SJCRH30 (cell line): ENCODE measurements at regions not wholly inside any gene's neighbourhood (a gene's known extent, or its start where the extent isn't known, plus 50 kb on each side); places are given as distances from the start of the nearest gene placed in this dataset.

ENCODE experiments used
- DNase-seq, 2 experiments: peaks; one replicate each; pipeline ENCODE4 v3.0.0-alpha.2; 2015 to 2020
- H3K27ac ChIP-seq: fragments of 250-450 bp; sonication (Bioruptor Pico); 2 replicates; pipeline ENCODE4 v1.5.1; 2020; ENCODE audit warnings: mild to moderate bottlenecking, moderate library complexity
- H3K27me3 ChIP-seq: fragments of 250-450 bp; sonication (Bioruptor Pico); 2 replicates; pipeline ENCODE4 v1.5.1; 2020; ENCODE audit warnings: mild to moderate bottlenecking, moderate library complexity
- H3K36me3 ChIP-seq: fragments of 250-450 bp; sonication (Bioruptor Pico); 2 replicates; pipeline ENCODE4 v1.5.1; 2020; ENCODE audit warnings: mild to moderate bottlenecking, moderate library complexity
- H3K4me1 ChIP-seq: fragments of 250-450 bp; sonication (Bioruptor Pico); 2 replicates; pipeline ENCODE4 v1.5.1; 2020; ENCODE audit warnings: mild to moderate bottlenecking, moderate library complexity
- H3K4me3 ChIP-seq: fragments of 250-450 bp; sonication (Bioruptor Pico); 2 replicates; pipeline ENCODE4 v1.5.1; 2020; ENCODE audit warnings: mild to moderate bottlenecking, moderate library complexity
- H3K9me3 ChIP-seq: fragments of 250-450 bp; sonication (Bioruptor Pico); replicated peaks from 2 replicates; pipeline ENCODE4 v1.5.1; 2020; ENCODE audit warnings: mild to moderate bottlenecking, moderate library complexity

DNA sequence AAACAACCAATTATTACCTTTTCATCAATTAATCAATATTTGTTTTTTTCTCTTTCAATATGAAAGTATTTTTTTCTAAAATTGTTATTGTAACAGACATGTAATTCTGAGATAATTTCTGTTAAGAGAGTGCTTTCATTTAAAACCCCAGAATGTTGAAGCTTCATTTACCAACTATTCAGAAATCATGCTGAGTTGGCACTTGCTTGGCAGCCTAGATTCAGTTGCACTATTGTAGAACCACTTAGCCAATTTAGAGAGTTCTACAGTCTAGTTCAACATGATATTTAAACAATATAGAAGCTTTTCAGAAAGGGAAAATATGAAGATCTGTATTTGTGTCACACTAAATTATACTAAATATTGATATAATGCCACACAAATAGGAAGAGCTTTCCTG is 56.1 kb upstream of the NKAIN2 start:
- Histone ChIP-seq H3K27me3 (no peaks in the 10 kb centered on the region), H3K9me3 (no peaks in the 10 kb centered on the region), H3K4me1 (no peaks in the 10 kb centered on the region), H3K4me3 (no peak overlapping the region), H3K36me3 (no peaks in the 10 kb centered on the region), H3K27ac (no peak overlapping the region)
- DNase-seq: no peak

DNA sequence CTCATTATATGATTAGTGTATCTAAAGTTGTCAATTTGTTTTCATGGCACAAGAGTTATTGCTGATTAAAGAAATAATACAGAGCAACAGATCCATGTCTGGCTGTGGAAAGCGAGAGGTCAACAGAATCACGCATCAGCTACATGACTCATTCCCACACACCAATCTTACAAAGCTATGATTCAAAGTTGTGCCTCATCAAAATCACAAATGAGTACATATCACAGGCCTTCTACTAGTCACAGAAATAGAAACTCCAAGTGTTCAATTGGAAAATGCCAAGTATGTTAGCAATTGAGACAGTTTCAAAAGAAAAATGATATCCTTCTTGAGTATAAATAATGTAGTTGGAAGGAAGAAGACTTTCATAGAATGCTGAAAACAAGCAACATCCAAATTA is 57.8 kb upstream of the NKAIN2 start:
- no peaks in the 10 kb centered on the region for H3K36me3 ChIP-seq
- H3K4me3 ChIP-seq: no peak overlapping the region
- H3K27ac ChIP-seq: no peak overlapping the region
- no peaks in the 10 kb centered on the region for H3K4me1 ChIP-seq
- DNase-seq: no peak
- no peaks in the 10 kb centered on the region for H3K9me3 ChIP-seq
- H3K27me3 ChIP-seq: no peaks in the 10 kb centered on the region

DNA sequence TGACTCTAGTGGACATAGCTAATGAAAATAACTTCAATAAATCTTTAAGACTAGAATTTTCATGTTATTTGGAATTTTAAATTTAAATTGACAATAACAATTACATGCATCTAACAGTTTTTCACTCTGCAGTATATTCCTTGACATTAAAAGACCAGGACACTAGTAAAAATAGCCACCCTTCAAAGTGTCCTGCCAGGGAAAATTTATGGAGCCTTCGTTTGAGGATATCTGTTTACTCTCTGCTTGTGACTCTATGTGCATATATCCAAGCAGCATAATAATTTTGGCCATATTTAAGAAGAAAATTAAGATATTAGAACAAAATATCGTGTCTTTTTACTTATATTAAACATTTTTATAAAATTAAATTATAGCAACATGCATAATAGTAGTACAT is 58.8 kb upstream of the NKAIN2 start:
- DNase-seq: no peak
- Histone ChIP-seq H3K4me3 (no peak overlapping the region), H3K9me3 (no peaks in the 10 kb centered on the region), H3K27me3 (no peaks in the 10 kb centered on the region), H3K36me3 (no peaks in the 10 kb centered on the region), H3K27ac (no peak overlapping the region), H3K4me1 (no peaks in the 10 kb centered on the region)

GRCh38 chr6:123742626-123743025 is 61.0 kb upstream of the NKAIN2 start:
- H3K27ac ChIP-seq: no peak overlapping the region
- no peaks in the 10 kb centered on the region for H3K36me3 ChIP-seq
- no peaks in the 10 kb centered on the region for H3K27me3 ChIP-seq
- no peak overlapping the region for H3K4me3 ChIP-seq
- no peaks in the 10 kb centered on the region for H3K4me1 ChIP-seq
- no peak for DNase-seq
- H3K9me3 ChIP-seq: no peaks in the 10 kb centered on the region

DNA sequence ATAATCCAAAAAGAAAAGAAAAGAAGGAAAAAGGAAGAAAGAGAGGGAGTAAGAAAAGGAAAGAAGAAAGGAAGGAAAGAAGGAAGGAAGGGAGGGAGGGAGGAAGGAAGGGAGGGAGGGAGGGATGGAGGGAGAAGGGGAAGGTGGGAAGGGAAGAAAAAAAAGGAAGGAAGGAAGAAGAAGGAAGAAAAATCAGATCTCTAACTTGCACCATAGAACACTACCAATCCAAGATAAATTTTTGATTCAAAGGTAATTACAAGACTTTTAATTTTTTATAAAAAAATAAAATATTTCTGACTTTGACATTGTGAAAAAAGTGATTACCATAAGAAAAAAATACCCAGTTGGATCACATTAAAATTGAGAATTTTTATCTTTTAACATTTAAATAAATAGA is 70.5 kb upstream of the NKAIN2 start:
- Histone ChIP-seq H3K4me1 (no peaks in the 10 kb centered on the region), H3K27me3 (no peaks in the 10 kb centered on the region), H3K4me3 (no peak overlapping the region), H3K36me3 (no peaks in the 10 kb centered on the region), H3K9me3 (no peaks in the 10 kb centered on the region; the same call in 1 of the 2 replicates), H3K27ac (no peak overlapping the region)
- DNase-seq: no peak

DNA sequence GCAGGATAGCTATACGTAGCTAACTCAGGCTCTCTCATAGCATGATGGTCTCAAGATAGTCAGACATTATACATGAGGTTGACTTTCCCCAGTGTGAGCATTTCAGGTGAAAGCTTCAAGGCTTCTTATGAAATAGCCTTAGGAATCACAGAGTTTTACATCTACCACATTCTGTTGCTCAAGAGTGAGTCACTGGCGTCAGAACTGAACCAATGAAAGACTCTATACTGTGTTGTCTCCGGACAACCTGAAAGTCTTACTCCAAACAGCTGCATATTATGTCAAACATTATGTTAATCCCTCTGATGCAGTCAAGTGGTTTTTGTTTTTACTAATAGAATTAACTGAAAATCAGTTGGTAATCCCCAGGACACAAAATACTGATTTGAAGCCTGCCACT is 79.8 kb upstream of the TRDN start:
- Histone ChIP-seq H3K36me3 (no peaks in the 10 kb centered on the region), H3K27ac (no peak overlapping the region), H3K4me3 (no peak overlapping the region), H3K27me3 (no peaks in the 10 kb centered on the region), H3K4me1 (no peaks in the 10 kb centered on the region), H3K9me3 (no peaks in the 10 kb centered on the region)
- no peak for DNase-seq

DNA sequence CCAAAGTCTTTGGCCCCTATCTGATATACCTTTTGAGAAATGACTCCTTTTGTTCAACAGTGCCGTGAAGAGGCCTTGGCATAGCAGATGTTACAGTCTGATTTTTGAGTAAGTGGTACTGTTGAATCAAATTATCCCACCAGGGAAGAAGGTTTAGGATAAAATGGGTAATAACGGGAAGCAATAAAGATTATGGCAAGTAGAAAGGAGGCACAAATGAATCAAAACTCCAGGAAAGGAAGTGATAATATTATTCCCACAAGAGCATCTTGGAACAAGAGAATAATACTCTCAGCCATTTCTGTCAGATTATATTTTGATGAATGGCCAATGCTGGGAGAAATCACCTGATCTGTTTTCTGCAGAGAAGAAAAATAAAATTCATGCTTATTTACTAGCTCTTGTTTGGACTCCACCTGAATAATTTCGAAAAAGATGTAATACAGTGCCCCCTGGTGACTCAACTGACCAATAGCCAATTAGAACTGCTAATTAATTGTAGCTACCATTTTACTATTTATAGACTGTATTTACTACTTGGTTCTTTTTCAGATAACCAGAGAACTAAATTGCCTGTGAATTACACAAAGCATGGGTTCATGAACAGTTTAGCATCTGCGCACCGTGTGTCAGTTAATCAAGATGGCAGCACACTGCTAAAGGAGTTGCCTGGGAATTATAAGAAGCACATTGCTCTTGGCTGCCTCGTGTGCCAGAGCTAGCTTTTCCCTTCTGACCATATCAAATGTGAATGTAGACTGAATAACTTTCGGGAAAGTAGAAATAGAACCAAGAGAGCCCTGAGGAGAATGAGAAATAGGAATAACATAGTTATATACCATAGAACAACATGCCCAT is 78.5 kb upstream of the TRDN start:
- no peak overlapping the region for H3K27ac ChIP-seq
- peak; percentile 4 to 48 for DNase-seq
- H3K9me3 ChIP-seq: no peaks in the 10 kb centered on the region
- no peaks in the 10 kb centered on the region for H3K36me3 ChIP-seq
- no peaks in the 10 kb centered on the region for H3K27me3 ChIP-seq
- no peak overlapping the region for H3K4me3 ChIP-seq
- no peaks in the 10 kb centered on the region for H3K4me1 ChIP-seq

DNA sequence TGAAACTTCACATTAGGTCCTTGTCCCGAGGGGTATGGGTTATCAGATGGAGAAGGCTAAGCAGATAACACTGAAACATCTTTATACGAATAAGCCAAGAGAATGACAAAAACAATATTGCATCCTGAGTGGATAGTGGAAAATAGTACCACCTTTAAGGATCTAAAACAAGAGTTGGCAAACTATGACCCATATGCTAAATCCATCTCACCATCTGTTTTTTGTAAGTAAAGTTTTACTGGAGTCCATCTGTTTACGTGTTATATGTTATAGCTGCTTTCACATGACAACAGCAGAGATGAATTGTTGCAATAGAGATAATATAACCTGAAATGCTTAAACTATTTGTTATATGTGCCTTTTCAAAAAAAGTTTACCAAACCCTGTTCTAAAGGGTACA is 76.1 kb upstream of the TRDN start:
- H3K4me3 ChIP-seq: no peak overlapping the region
- no peaks in the 10 kb centered on the region for H3K4me1 ChIP-seq
- no peaks in the 10 kb centered on the region for H3K36me3 ChIP-seq
- DNase-seq: no peak
- no peaks in the 10 kb centered on the region for H3K9me3 ChIP-seq
- H3K27me3 ChIP-seq: no peaks in the 10 kb centered on the region
- H3K27ac ChIP-seq: no peak overlapping the region

- no peaks in the 10 kb centered on the region for H3K4me1 ChIP-seq
- no peaks in the 10 kb centered on the region for H3K36me3 ChIP-seq
- no peaks in the 10 kb centered on the region for H3K27me3 ChIP-seq
- no peak for DNase-seq
- H3K27ac ChIP-seq: no peak overlapping the region
- H3K9me3 ChIP-seq: no peaks in the 10 kb centered on the region
- H3K4me3 ChIP-seq: no peak overlapping the region
These were observed 66.2 kb upstream of the TRDN start for GRCh38 chr6:123702943-123703342.

- H3K27me3 ChIP-seq: no peaks in the 10 kb centered on the region
- H3K36me3 ChIP-seq: no peaks in the 10 kb centered on the region
- H3K4me1 ChIP-seq: no peaks in the 10 kb centered on the region
- H3K9me3 ChIP-seq: no peaks in the 10 kb centered on the region
- no peak overlapping the region for H3K4me3 ChIP-seq
- H3K27ac ChIP-seq: no peak overlapping the region
- no peak for DNase-seq
These were observed 51.1 kb upstream of the TRDN start for GRCh38 chr6:123687864-123688263.
